ENCODE measurements at regions not wholly inside any gene's neighbourhood (a gene's known extent, or its start where the extent isn't known, plus 50 kb on each side); places are given as distances from the start of the nearest gene placed in this dataset.

DNA sequence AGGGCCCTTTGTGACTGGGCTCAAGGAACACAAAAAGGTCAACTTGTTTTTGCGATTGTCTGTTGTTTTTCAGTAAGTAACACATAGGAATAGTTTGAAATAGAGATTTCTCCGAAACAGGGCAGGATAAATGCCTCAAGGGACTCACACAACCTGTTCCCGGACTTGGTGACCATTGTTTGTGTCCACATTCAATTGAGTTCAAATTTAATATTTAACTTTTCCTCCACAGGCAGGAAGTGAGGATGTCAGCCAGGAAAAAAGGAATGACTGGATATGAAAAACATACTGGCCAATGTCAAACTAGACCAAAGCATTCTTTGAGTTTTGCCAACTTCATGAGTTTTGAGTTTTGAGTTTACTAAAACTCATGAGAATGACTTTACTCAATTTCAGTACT, 72.7 kb downstream of the SPATA31C2 start:
- TF ChIP-seq POLR2AphosphoS5 (IDR thresholded peaks at IDR 0.05; ENCODE audit: borderline replicate concordance, low read depth, low read length) (no peak), FOXP2 (optimal IDR thresholded peaks at IDR 0.05; ENCODE audit: control extremely low read depth, extremely low read length, insufficient read depth) (no peak), EZH2 (IDR thresholded peaks at IDR 0.05) (no peak)

Measured in SK-N-MC (cell line).